Tibial artery (tissue), 4 donors: ENCODE measurements at regions not wholly inside any gene's neighbourhood (a gene's known extent, or its start where the extent isn't known, plus 50 kb on each side); places are given as distances from the start of the nearest gene placed in this dataset.
A peak's percentile ranks its signal among the peaks of the same experiment; 100 is the strongest.

Experiments
- DNase-seq, 2 donors: peaks; one replicate each; pipeline ENCODE4 v3.0.0-alpha.2; 2019
- H3K27ac ChIP-seq, 2 donors: fragments of 200-600 bp; sonication (generic) in 1 of 2; 1 replicate in 1 of 2; 2 replicates in 1 of 2; pipeline ENCODE4 v1.5.1; 2018 to 2019; ENCODE audit warnings: mild to moderate bottlenecking in 1 of 2
- H3K27me3 ChIP-seq, 2 donors: fragments of 200-600 bp; sonication (generic) in 1 of 2; one replicate each; pipeline versions ENCODE4 v1.5.1 to v1.6.0; 2016 to 2019
- H3K36me3 ChIP-seq, 3 donors: fragments of 200-600 bp; sonication (generic) in 2 of 3; one replicate each; pipeline ENCODE4 v1.5.1; 2016 to 2019; ENCODE audit warnings: mild to moderate bottlenecking in 2 of 3
- H3K4me1 ChIP-seq, 4 donors: fragments of 200-600 bp; sonication (generic) in 2 of 4; 1 replicate in 3 of 4; 2 replicates in 1 of 4; pipeline ENCODE4 v1.5.1; 2016 to 2019
- H3K4me3 ChIP-seq, 2 donors: fragments of 200-600 bp; sonication (generic) in 1 of 2; 1 replicate in 1 of 2; 2 replicates in 1 of 2; pipeline ENCODE4 v1.5.1; 2018 to 2019; ENCODE audit warnings: mild to moderate bottlenecking in 2 of 2
- H3K9me3 ChIP-seq, 3 donors: fragments of 200-600 bp; sonication (generic) in 1 of 3; one replicate each; pipeline ENCODE4 v1.5.1; 2016 to 2019
- intact Hi-C: fragments of 100-400 bp; cut with DNase I; formaldehyde crosslinking; loops from one replicate; pipeline ENCODE4 v1.15.0; 2023; ENCODE audit warnings: low total_unique reads
- TF ChIP-seq, protein P1 (sequence below), 2 experiments: fragments of 200-600 bp in 1 of 2; fragments of 450-650 bp in 1 of 2; IDR thresholded peaks; one replicate each; pipeline ENCODE4 v1.5.1; 2017 to 2019; ENCODE audit warnings: antibody characterized with exemption in 2 of 2, mild to moderate bottlenecking in 1 of 2, moderate library complexity in 1 of 2

GRCh38 chr6:44533421-44533820 is 145.9 kb downstream of the CDC5L start:
- H3K27me3 ChIP-seq, result peaks cover 0 to 7% of the 10 kb centered on the region in 2 donors
- H3K27ac ChIP-seq, result no peak overlapping the region
- H3K4me3 ChIP-seq, result no peak overlapping the region
- DNase-seq, result no peak
- H3K36me3 ChIP-seq, result no peaks in the 10 kb centered on the region
- TF ChIP-seq, protein P1, sequence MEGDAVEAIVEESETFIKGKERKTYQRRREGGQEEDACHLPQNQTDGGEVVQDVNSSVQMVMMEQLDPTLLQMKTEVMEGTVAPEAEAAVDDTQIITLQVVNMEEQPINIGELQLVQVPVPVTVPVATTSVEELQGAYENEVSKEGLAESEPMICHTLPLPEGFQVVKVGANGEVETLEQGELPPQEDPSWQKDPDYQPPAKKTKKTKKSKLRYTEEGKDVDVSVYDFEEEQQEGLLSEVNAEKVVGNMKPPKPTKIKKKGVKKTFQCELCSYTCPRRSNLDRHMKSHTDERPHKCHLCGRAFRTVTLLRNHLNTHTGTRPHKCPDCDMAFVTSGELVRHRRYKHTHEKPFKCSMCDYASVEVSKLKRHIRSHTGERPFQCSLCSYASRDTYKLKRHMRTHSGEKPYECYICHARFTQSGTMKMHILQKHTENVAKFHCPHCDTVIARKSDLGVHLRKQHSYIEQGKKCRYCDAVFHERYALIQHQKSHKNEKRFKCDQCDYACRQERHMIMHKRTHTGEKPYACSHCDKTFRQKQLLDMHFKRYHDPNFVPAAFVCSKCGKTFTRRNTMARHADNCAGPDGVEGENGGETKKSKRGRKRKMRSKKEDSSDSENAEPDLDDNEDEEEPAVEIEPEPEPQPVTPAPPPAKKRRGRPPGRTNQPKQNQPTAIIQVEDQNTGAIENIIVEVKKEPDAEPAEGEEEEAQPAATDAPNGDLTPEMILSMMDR (IDR thresholded peaks at IDR 0.05), result no peak
- intact Hi-C loops, result no loop called here
- no peaks in the 10 kb centered on the region for H3K9me3 ChIP-seq
- no peaks in the 10 kb centered on the region for H3K4me1 ChIP-seq

- Histone ChIP-seq H3K4me3 (no peak overlapping the region), H3K9me3 (no peaks in the 10 kb centered on the region), H3K27me3 (peaks cover 0 to 6% of the 10 kb centered on the region in 2 donors), H3K4me1 (no peaks in the 10 kb centered on the region), H3K36me3 (no peaks in the 10 kb centered on the region), H3K27ac (no peak overlapping the region)
- intact Hi-C loops, result no loop called here
- DNase-seq, result peak in 1 of 2 donors; percentile 46
- TF ChIP-seq, protein P1 (IDR thresholded peaks at IDR 0.05), result no peak
Observed at GRCh38 chr6:44534291-44534690, 146.8 kb downstream of the CDC5L start.

GRCh38 chr6:44535446-44535845 is 147.9 kb downstream of the CDC5L start:
- H3K27me3 ChIP-seq, result peaks cover 0 to 2% of the 10 kb centered on the region in 2 donors

GRCh38 chr6:44535967-44536366 is 148.5 kb downstream of the CDC5L start:
- TF ChIP-seq, protein P1 (IDR thresholded peaks at IDR 0.05), result no peak
- Histone ChIP-seq H3K27me3 (peaks cover 0 to 2% of the 10 kb centered on the region in 2 donors), H3K27ac (no peak overlapping the region), H3K9me3 (no peaks in the 10 kb centered on the region), H3K4me1 (no peaks in the 10 kb centered on the region), H3K36me3 (no peaks in the 10 kb centered on the region), H3K4me3 (no peak overlapping the region)
- DNase-seq, result no peak
- intact Hi-C loops, result no loop called here

More at GRCh38 chr6:44535446-44535845, 147.9 kb downstream of the CDC5L start:
- Histone ChIP-seq H3K36me3 (no peaks in the 10 kb centered on the region), H3K4me3 (no peak overlapping the region), H3K4me1 (no peaks in the 10 kb centered on the region), H3K9me3 (no peaks in the 10 kb centered on the region), H3K27ac (no peak overlapping the region)
- peak in 1 of 2 donors; percentile 29 for DNase-seq
- TF ChIP-seq, protein P1 (IDR thresholded peaks at IDR 0.05), result no peak
- intact Hi-C loops, result no loop called here

DNA sequence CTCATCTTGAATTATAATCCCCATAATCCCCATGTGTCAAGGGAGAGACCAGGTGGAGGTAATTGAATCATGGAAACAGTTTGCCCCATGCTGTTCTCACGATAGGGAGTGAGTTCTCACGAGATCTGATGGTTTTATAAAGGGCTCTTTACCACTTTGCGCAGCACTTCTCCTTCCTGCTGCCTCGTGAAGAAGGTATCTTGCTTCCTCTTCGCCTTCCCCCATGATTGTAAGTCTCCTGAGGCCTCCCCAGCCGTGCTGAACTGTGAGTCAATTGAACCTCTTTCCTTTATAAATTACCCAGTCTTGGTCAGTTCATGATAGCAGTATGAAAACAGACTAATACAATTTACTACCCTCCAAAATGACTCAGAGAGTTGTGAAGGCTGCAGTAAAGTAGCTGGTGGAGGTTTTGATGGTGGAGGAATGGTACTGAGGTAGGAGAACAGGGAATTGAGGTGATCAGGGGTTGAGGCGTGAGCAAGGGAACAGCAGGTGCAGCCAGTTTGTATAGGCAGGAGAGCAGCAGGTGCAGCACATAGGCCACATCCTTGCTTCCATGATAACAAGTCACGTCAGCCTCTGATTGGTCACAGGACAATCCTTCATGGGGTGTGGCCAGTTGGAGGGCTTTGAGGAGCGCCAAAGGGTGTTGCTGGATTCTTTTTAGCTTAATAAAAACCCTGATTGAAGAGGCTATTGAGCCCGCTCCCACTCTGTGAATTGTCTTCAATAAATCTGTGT is 150.0 kb downstream of the CDC5L start:
- Histone ChIP-seq H3K9me3 (no peaks in the 10 kb centered on the region), H3K4me1 (no peaks in the 10 kb centered on the region), H3K27ac (no peak overlapping the region), H3K4me3 (no peak overlapping the region), H3K27me3 (peaks cover 0 to 2% of the 10 kb centered on the region in 2 donors), H3K36me3 (no peaks in the 10 kb centered on the region)
- TF ChIP-seq, protein P1 (IDR thresholded peaks at IDR 0.05), result no peak
- peak in 1 of 2 donors; percentile 12 for DNase-seq
- intact Hi-C loops, result no loop called here
